Keratinocyte (primary cell): ENCODE measurements at regions not wholly inside any gene's neighbourhood (a gene's known extent, or its start where the extent isn't known, plus 50 kb on each side); places are given as distances from the start of the nearest gene placed in this dataset.

Source experiments
- DNase-seq: peaks from one replicate; pipeline ENCODE4 v3.0.0-alpha.2; 2011; ENCODE audit warnings: low read depth, missing footprints, low spot score
- FAIRE-seq: peaks from 2 replicates; lab custom pipeline; 2011; peaks lifted over from hg19 to GRCh38; lab: Jason Lieb, UNC
- H2AFZ ChIP-seq: 2 replicates; pipeline ENCODE4 v1.6.0; 2012; ENCODE audit warnings: low read length, control low read depth, inconsistent platforms; ENCODE audit not compliant: control insufficient read depth
- H3K27ac ChIP-seq: 2 replicates; pipeline ENCODE4 v1.5.1; 2011; ENCODE audit warnings: low read length; ENCODE audit not compliant: control insufficient read depth, insufficient read depth
- H3K27me3 ChIP-seq: 3 replicates; pipeline ENCODE4 v1.6.0; 2011; ENCODE audit warnings: low read length; ENCODE audit not compliant: control insufficient read depth, insufficient read depth; ENCODE audit errors: extremely low read depth
- H3K36me3 ChIP-seq, 2 experiments: 2 replicates in 1 of 2; 3 replicates in 1 of 2; pipeline ENCODE4 v1.5.1; 2011; ENCODE audit warnings: low read length in 2 of 2, mild to moderate bottlenecking in 1 of 2; ENCODE audit not compliant: control insufficient read depth in 2 of 2, insufficient read depth in 2 of 2; ENCODE audit errors: extremely low read depth in 1 of 2
- H3K4me1 ChIP-seq: 3 replicates; pipeline ENCODE4 v1.5.1; 2011; ENCODE audit warnings: low read length; ENCODE audit not compliant: control insufficient read depth, insufficient read depth; ENCODE audit errors: extremely low read depth
- H3K4me2 ChIP-seq: 3 replicates; pipeline ENCODE4 v1.6.0; 2011; ENCODE audit warnings: low read depth, low read length; ENCODE audit not compliant: control insufficient read depth, insufficient read depth; ENCODE audit errors: extremely low read depth
- H3K4me3 ChIP-seq, 3 experiments: fragments of 200-600 bp in 1 of 3; sonication (generic) in 1 of 3; 2 replicates in 2 of 3; 3 replicates in 1 of 3; pipeline ENCODE4 v1.5.1; 2011 to 2016; ENCODE audit warnings: low read length in 3 of 3, mild to moderate bottlenecking in 3 of 3, control low read depth in 2 of 3, inconsistent platforms in 1 of 3, low read depth in 1 of 3, mixed read lengths in 1 of 3, mixed run types in 1 of 3, moderate library complexity in 1 of 3; ENCODE audit not compliant: control insufficient read depth in 2 of 3, insufficient read depth in 2 of 3; ENCODE audit errors: extremely low read depth in 1 of 3
- H3K79me2 ChIP-seq: 2 replicates; pipeline ENCODE4 v1.6.0; 2012; ENCODE audit warnings: low read length; ENCODE audit not compliant: control insufficient read depth, insufficient read depth
- H3K9ac ChIP-seq: 3 replicates; pipeline ENCODE4 v1.6.0; 2011; ENCODE audit warnings: low read length; ENCODE audit not compliant: control insufficient read depth, insufficient read depth; ENCODE audit errors: extremely low read depth
- H3K9me1 ChIP-seq: 3 replicates; pipeline ENCODE4 v1.6.0; 2011; ENCODE audit warnings: low read length; ENCODE audit not compliant: control insufficient read depth, insufficient read depth; ENCODE audit errors: extremely low read depth
- H3K9me3 ChIP-seq: 2 replicates; pipeline ENCODE4 v1.5.1; 2012; ENCODE audit warnings: low read depth, low read length; ENCODE audit not compliant: control insufficient read depth
- H4K20me1 ChIP-seq: 3 replicates; pipeline ENCODE4 v1.6.0; 2011; ENCODE audit warnings: low read length; ENCODE audit not compliant: control insufficient read depth, insufficient read depth; ENCODE audit errors: extremely low read depth
- EZH2 ChIP-seq: IDR thresholded peaks from one replicate; pipeline ENCODE4 v1.6.1; 2012; ENCODE audit warnings: inconsistent platforms, mild to moderate bottlenecking, low read length, moderate library complexity
- dilution Hi-C: fragments of 300-500 bp; cut with MboI; formaldehyde crosslinking; loops from one replicate; pipeline ENCODE4 v1.7.0; 2020; ENCODE audit warnings: low sequenced_read_pairs; ENCODE audit not compliant: extremely low pct_ligation_motif_present
- TF ChIP-seq, protein P1 (sequence below), 3 experiments: IDR thresholded peaks in 1 of 3; conservative IDR thresholded peaks in 1 of 3; optimal IDR thresholded peaks in 1 of 3; 2 replicates in 2 of 3; 3 replicates in 1 of 3; pipeline versions ENCODE3 to v1.5.1; 2011; ENCODE audit warnings: low read length in 3 of 3, mild to moderate bottlenecking in 3 of 3, moderate library complexity in 2 of 3, control low read depth in 1 of 3, inconsistent platforms in 1 of 3; ENCODE audit not compliant: insufficient read depth in 2 of 3; ENCODE audit errors: extremely low read depth in 1 of 3

DNA sequence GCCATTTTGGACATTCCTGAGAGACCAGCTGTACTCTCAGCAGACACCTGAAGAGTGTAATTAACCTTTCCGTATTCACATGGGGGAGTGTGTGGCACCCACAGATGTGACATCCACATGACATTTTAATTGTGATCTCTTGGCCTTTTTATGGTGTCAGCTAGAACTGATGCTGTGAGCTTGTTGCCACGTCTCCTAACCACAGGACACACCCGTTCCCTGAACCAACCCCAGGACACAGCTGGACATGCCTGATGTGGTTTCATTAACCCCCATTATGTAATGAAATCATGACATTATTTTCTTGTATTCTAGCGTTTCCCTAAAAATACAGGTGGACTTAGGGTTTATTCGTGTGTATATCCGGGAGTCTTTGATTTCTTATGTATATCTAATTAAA lies 1036.1 kb downstream of the TMEM121 start:
- Histone ChIP-seq H3K4me3 (no peak overlapping the region), H4K20me1 (no peaks in the 10 kb centered on the region), H3K4me1 (no peaks in the 10 kb centered on the region), H2AFZ (no peak overlapping the region), H3K9me1 (no peaks in the 10 kb centered on the region), H3K4me2 (no peak overlapping the region), H3K9me3 (peaks cover 5% of the 10 kb centered on the region), H3K79me2 (no peaks in the 10 kb centered on the region), H3K27me3 (no peaks in the 10 kb centered on the region), H3K9ac (no peak overlapping the region), H3K27ac (no peak overlapping the region), H3K36me3 (no peaks in the 10 kb centered on the region)
- no peak for DNase-seq
- TF ChIP-seq, protein P1, sequence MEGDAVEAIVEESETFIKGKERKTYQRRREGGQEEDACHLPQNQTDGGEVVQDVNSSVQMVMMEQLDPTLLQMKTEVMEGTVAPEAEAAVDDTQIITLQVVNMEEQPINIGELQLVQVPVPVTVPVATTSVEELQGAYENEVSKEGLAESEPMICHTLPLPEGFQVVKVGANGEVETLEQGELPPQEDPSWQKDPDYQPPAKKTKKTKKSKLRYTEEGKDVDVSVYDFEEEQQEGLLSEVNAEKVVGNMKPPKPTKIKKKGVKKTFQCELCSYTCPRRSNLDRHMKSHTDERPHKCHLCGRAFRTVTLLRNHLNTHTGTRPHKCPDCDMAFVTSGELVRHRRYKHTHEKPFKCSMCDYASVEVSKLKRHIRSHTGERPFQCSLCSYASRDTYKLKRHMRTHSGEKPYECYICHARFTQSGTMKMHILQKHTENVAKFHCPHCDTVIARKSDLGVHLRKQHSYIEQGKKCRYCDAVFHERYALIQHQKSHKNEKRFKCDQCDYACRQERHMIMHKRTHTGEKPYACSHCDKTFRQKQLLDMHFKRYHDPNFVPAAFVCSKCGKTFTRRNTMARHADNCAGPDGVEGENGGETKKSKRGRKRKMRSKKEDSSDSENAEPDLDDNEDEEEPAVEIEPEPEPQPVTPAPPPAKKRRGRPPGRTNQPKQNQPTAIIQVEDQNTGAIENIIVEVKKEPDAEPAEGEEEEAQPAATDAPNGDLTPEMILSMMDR (optimal IDR thresholded peaks at IDR 0.05 in 1 of 3, IDR thresholded peaks at IDR 0.05 in 1 of 3, conservative IDR thresholded peaks at IDR 0.05 in 1 of 3; ENCODE audit: extremely low read depth in 1 of 3, insufficient read depth in 2 of 3, low read length in 3 of 3) = no peak
- no peak for TF ChIP-seq EZH2
- dilution Hi-C loops = no loop called here
- FAIRE-seq = no peak

DNA sequence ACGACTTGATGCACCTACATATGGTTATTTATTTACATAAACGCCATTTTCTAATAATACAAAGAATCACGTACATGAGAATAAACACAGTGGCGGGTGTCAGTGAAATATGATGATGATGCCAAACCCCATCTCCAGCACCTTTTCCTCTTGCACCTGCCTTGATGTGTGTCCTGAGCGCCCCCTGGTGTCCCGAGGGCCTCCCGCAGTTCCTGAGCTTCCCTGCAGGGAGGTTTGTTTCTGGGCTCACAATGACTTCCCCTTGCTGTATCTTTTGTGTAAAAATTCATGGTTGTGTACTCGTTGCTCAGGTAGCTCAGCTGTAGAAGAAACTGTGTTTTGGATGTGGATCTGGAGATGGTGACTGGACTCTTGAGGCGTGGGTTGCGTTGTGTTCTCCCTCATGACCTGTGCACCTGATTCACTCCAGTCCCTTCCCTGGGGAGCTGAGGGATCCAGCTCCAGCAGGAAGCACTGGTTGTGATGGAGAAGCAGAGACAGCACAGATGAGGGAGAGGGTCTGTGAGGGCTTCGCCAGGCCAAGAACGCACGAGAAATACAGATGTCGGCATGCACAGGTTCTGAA lies 1037.8 kb downstream of the TMEM121 start:
- DNase-seq (no peak), FAIRE-seq (no peak)
- Histone ChIP-seq H3K4me2 (no peak overlapping the region), H3K79me2 (no peaks in the 10 kb centered on the region), H2AFZ (no peak overlapping the region), H3K4me3 (no peak overlapping the region), H3K36me3 (no peaks in the 10 kb centered on the region), H3K27ac (no peak overlapping the region), H3K9ac (no peak overlapping the region), H4K20me1 (no peaks in the 10 kb centered on the region), H3K4me1 (no peaks in the 10 kb centered on the region), H3K9me1 (no peaks in the 10 kb centered on the region), H3K9me3 (peaks cover 4% of the 10 kb centered on the region), H3K27me3 (no peaks in the 10 kb centered on the region)
- TF ChIP-seq, protein P1 (optimal IDR thresholded peaks at IDR 0.05 in 1 of 3, IDR thresholded peaks at IDR 0.05 in 1 of 3, conservative IDR thresholded peaks at IDR 0.05 in 1 of 3; ENCODE audit: extremely low read depth in 1 of 3, insufficient read depth in 2 of 3, low read length in 3 of 3) = no peak
- TF ChIP-seq EZH2 = no peak
- dilution Hi-C loops = no loop called here
